DMS 273 (cell line): ENCODE measurements at regions not wholly inside any gene's neighbourhood (a gene's known extent, or its start where the extent isn't known, plus 50 kb on each side); places are given as distances from the start of the nearest gene placed in this dataset.
"Not testable (repeated sequence)": the region's sequence is repeated elsewhere in the genome, so short reads cannot be mapped to it uniquely, and the experiment has no call there.

Source experiments
- DNase-seq: peaks from one replicate; lab custom pipeline; 2025; ENCODE audit not compliant: unreplicated experiment; lab: John Stamatoyannopoulos, UW

- no peak for DNase-seq
Observed at GRCh38 chr2:228533156-228533555, 351.7 kb upstream of the SPHKAP start.

- no peak for DNase-seq
Observed at GRCh38 chr2:228532233-228532632, 350.7 kb upstream of the SPHKAP start.

- DNase-seq = no peak
Observed at GRCh38 chr2:228527197-228527881, 345.9 kb upstream of the SPHKAP start.

- DNase-seq = no peak
Observed at GRCh38 chr2:228526687-228527086, 345.2 kb upstream of the SPHKAP start.

GRCh38 chr2:228522977-228523376, 341.5 kb upstream of the SPHKAP start:
- DNase-seq = no peak

- DNase-seq = no peak
Observed at GRCh38 chr2:228522276-228522675, 340.8 kb upstream of the SPHKAP start.

- no peak for DNase-seq
Observed at GRCh38 chr2:228519561-228519960, 338.1 kb upstream of the SPHKAP start.

- DNase-seq = peak; percentile 8
Observed at GRCh38 chr2:228516019-228516418, 334.5 kb upstream of the SPHKAP start.

GRCh38 chr2:228513480-228513879, 332.0 kb upstream of the SPHKAP start:
- DNase-seq = not testable (repeated sequence)

- no peak for DNase-seq
Observed at GRCh38 chr2:228509021-228509420, 327.5 kb upstream of the SPHKAP start.

GRCh38 chr2:228507870-228508269, 326.4 kb upstream of the SPHKAP start:
- no peak for DNase-seq

- no peak for DNase-seq
Observed at GRCh38 chr2:228507231-228507824, 325.8 kb upstream of the SPHKAP start.

GRCh38 chr2:228503731-228504130, 322.2 kb upstream of the SPHKAP start:
- DNase-seq = no peak

GRCh38 chr2:228493852-228494251, 312.4 kb upstream of the SPHKAP start:
- no peak for DNase-seq

GRCh38 chr2:228479014-228479413, 297.5 kb upstream of the SPHKAP start:
- DNase-seq = no peak

GRCh38 chr2:228474466-228474865, 293.0 kb upstream of the SPHKAP start:
- DNase-seq = no peak

- DNase-seq = no peak
Observed at GRCh38 chr2:228469721-228470120, 288.2 kb upstream of the SPHKAP start.

- no peak for DNase-seq
Observed at GRCh38 chr2:228466851-228467250, 285.4 kb upstream of the SPHKAP start.

GRCh38 chr2:228465408-228465807, 283.9 kb upstream of the SPHKAP start:
- no peak for DNase-seq

- DNase-seq = no peak
Observed at GRCh38 chr2:228458364-228458763, 276.9 kb upstream of the SPHKAP start.

GRCh38 chr2:228447266-228447915, 265.9 kb upstream of the SPHKAP start:
- DNase-seq = no peak

- DNase-seq = peak; percentile 93
Observed at GRCh38 chr2:228446734-228447133, 265.2 kb upstream of the SPHKAP start.
